OCI-LY3 (cell line): ENCODE measurements at regions not wholly inside any gene's neighbourhood (a gene's known extent, or its start where the extent isn't known, plus 50 kb on each side); places are given as distances from the start of the nearest gene placed in this dataset.

Source experiments
- H2AFZ ChIP-seq: fragments of 200-600, 300-600 bp; shearing (Covaris generic); 2 replicates; pipeline ENCODE4 v1.6.0; 2014; ENCODE audit warnings: antibody characterized with exemption, low read depth, low read length
- H3K27ac ChIP-seq: fragments of 200-600, 300-600 bp; sonication (generic); 2 replicates; pipeline ENCODE4 v1.5.1; 2014; ENCODE audit warnings: mild to moderate bottlenecking, low read length, moderate library complexity, mixed read lengths
- H3K27me3 ChIP-seq: fragments of 200-600, 300-600 bp; sonication (generic); 2 replicates; pipeline ENCODE4 v1.6.1; 2014; ENCODE audit warnings: low read depth, low read length, mixed read lengths
- H3K36me3 ChIP-seq: fragments of 200-600, 300-600 bp; sonication (generic); replicated peaks from 2 replicates; pipeline ENCODE3; 2014; ENCODE audit warnings: low read depth, low read length, mixed read lengths
- H3K4me1 ChIP-seq: fragments of 300-600, 200-600 bp; sonication (generic); 2 replicates; pipeline ENCODE4 v1.6.1; 2014; ENCODE audit warnings: low read length, mixed read lengths
- H3K4me2 ChIP-seq: fragments of 200-600, 300-600 bp; sonication (generic); 2 replicates; pipeline ENCODE4 v1.6.1; 2014; ENCODE audit warnings: low read length, mixed read lengths
- H3K4me3 ChIP-seq: fragments of 300-600, 200-600 bp; sonication (generic); 2 replicates; pipeline ENCODE4 v1.5.1; 2014; ENCODE audit warnings: antibody characterized with exemption, mild to moderate bottlenecking, low read length, moderate library complexity
- H3K79me2 ChIP-seq: fragments of 300-600, 200-600 bp; shearing (Covaris generic); 2 replicates; pipeline ENCODE4 v1.6.1; 2014; ENCODE audit warnings: mild to moderate bottlenecking, low read length, mixed read lengths
- H3K9ac ChIP-seq: fragments of 300-600, 200-600 bp; shearing (Covaris generic); 2 replicates; pipeline ENCODE4 v1.6.0; 2014; ENCODE audit warnings: mild to moderate bottlenecking, low read length, moderate library complexity
- H3K9me3 ChIP-seq: fragments of 200-600, 300-600 bp; shearing (Covaris generic); 2 replicates; pipeline ENCODE4 v1.6.1; 2014; ENCODE audit warnings: low read length, mixed read lengths; ENCODE audit not compliant: insufficient read depth
- H4K20me1 ChIP-seq: fragments of 200-600, 300-600 bp; sonication (generic); 2 replicates; pipeline ENCODE4 v1.6.1; 2016; ENCODE audit warnings: low read length, mixed read lengths; ENCODE audit not compliant: insufficient read depth
- EZH2phosphoT487 ChIP-seq: fragments of 200-600 bp; shearing (Covaris generic); IDR thresholded peaks from 2 replicates; pipeline ENCODE4 v1.6.1; 2018; ENCODE audit warnings: antibody characterized with exemption, mixed run types, low read depth
- TF ChIP-seq, protein P1 (sequence below): fragments of 200-600, 300-600 bp; sonication (generic); IDR thresholded peaks from 2 replicates; pipeline ENCODE4 v1.5.1; 2014; ENCODE audit warnings: antibody characterized with exemption, low read length, low read depth

DNA sequence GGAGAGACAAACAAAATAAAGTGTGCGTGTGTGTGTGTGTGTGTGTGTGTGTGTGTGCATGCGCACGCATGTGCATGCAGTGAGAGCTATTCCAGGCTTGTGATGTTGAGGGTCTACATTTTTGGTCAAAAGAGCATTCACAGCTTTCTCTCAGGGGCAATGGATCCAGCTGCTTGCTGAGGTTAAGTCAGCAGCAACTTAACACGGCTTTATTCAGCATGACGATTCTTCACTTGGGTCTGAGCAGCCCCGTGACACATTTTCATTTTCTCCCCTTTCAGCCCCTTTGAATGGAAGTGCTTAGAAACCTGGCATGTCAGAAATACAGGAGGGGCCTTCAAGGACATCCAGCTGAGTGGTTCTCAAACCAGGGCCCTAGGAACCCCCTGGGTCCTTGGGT, 66.4 kb upstream of the MED9 start:
- peaks cover 24% of the 10 kb centered on the region for H3K4me1 ChIP-seq
- H3K4me2 ChIP-seq = no peak overlapping the region
- H3K9ac ChIP-seq = no peak overlapping the region
- H2AFZ ChIP-seq = no peak overlapping the region
- H3K27ac ChIP-seq = no peak overlapping the region
- H4K20me1 ChIP-seq = no peaks in the 10 kb centered on the region
- H3K4me3 ChIP-seq = no peak overlapping the region
- 0 out of 2 replicates have a peak, but pooled peaks cover 5% of the 10 kb centered on the region for H3K9me3 ChIP-seq
- H3K36me3 ChIP-seq = no peaks in the 10 kb centered on the region
- H3K79me2 ChIP-seq = no peaks in the 10 kb centered on the region
- no peaks in the 10 kb centered on the region for H3K27me3 ChIP-seq
- TF ChIP-seq EZH2phosphoT487 = no peak
- TF ChIP-seq, protein P1, sequence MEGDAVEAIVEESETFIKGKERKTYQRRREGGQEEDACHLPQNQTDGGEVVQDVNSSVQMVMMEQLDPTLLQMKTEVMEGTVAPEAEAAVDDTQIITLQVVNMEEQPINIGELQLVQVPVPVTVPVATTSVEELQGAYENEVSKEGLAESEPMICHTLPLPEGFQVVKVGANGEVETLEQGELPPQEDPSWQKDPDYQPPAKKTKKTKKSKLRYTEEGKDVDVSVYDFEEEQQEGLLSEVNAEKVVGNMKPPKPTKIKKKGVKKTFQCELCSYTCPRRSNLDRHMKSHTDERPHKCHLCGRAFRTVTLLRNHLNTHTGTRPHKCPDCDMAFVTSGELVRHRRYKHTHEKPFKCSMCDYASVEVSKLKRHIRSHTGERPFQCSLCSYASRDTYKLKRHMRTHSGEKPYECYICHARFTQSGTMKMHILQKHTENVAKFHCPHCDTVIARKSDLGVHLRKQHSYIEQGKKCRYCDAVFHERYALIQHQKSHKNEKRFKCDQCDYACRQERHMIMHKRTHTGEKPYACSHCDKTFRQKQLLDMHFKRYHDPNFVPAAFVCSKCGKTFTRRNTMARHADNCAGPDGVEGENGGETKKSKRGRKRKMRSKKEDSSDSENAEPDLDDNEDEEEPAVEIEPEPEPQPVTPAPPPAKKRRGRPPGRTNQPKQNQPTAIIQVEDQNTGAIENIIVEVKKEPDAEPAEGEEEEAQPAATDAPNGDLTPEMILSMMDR = no peak

DNA sequence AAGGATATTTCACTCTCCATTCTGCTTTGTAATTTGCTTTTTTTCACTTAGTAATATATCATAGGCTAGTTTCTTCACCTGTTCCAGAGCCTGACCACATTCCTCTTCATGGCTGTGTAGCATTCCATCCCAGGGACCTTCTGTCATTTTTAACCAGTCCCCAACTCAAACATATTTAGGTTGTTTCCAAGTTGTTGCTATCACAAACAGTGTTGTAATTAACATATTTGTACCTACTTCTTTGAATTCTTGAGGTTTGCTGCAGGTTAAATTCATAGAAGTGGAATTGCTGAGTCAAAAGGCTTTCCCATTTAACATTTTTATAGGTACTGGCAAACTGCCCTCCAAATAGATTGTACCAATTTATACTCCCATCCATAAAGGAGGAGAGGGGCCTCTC, 65.1 kb upstream of the MED9 start:
- Histone ChIP-seq H3K27ac (no peak overlapping the region), H3K79me2 (no peaks in the 10 kb centered on the region), H3K9ac (no peak overlapping the region), H4K20me1 (no peaks in the 10 kb centered on the region), H3K27me3 (no peaks in the 10 kb centered on the region), H3K4me3 (no peak overlapping the region), H3K4me2 (no peak overlapping the region), H3K9me3 (0 out of 2 replicates have a peak, but pooled peaks cover 5% of the 10 kb centered on the region), H3K36me3 (no peaks in the 10 kb centered on the region), H2AFZ (no peak overlapping the region), H3K4me1 (peaks cover 30% of the 10 kb centered on the region)
- TF ChIP-seq, protein P1 = no peak
- no peak for TF ChIP-seq EZH2phosphoT487

DNA sequence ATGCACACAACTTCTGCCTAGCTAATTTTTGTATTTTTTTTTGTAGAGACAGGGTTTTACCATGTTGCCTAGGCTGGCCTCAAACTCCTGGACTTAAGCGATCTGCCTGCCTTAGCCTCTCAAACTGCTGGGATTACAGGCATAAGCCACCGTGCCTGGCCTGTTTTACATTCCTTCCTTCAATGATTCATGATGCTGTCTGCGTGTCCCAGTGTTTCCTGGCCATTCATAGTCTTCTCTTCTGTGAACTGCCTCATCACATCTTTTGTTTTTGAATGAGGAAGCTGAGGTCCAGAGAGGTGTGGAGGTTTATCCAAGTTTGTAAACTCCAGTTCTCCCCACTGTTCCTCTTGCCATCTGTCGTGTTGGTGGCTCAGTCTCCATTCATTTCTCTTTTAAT, 64.5 kb upstream of the MED9 start:
- Histone ChIP-seq H2AFZ (no peak overlapping the region), H3K4me2 (no peak overlapping the region), H3K9ac (no peak overlapping the region), H3K27ac (no peak overlapping the region), H3K9me3 (0 out of 2 replicates have a peak, but pooled peaks cover 5% of the 10 kb centered on the region), H3K27me3 (no peaks in the 10 kb centered on the region), H4K20me1 (no peaks in the 10 kb centered on the region), H3K79me2 (no peaks in the 10 kb centered on the region), H3K4me3 (no peak overlapping the region), H3K36me3 (no peaks in the 10 kb centered on the region), H3K4me1 (peaks cover 30% of the 10 kb centered on the region)
- TF ChIP-seq, protein P1 = no peak
- no peak for TF ChIP-seq EZH2phosphoT487

DNA sequence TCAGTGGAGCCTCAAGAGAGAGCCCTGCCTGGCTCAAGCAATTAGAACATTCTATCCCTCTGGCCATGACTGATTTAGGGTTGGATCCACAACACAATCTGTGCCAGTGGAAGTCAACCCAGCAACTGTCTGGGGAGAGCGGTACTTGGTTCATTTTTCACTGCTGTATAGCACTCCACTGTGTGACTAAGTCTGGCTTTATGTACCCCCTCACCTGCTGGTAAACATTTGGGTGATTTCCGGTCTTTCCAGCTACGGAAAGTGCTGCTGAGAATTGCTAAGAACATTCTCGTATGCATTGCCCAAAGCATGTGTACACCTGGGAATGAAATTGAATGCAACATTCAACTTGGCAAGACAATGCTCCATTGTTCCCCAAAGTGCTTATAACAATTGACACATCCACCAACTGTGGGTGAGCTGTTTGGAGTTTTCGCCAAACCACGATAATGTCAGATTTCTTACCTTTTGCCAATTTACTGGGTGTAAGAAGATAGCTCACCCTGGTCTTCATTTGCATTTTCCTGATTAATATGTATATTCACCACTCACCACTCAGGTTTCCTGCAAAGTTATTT, 63.5 kb upstream of the MED9 start:
- 0 out of 2 replicates have a peak overlapping the region, but pooled peaks have one; percentile 81 for H3K9ac ChIP-seq
- no peak for TF ChIP-seq EZH2phosphoT487
- TF ChIP-seq, protein P1 = no peak
- H3K4me2 ChIP-seq = peak overlapping the region; percentile 99
- no peaks in the 10 kb centered on the region for H3K36me3 ChIP-seq
- peaks cover 30% of the 10 kb centered on the region for H3K4me1 ChIP-seq
- 0 out of 2 replicates have a peak overlapping the region, but pooled peaks have one; percentile 81 for H2AFZ ChIP-seq
- no peaks in the 10 kb centered on the region for H3K79me2 ChIP-seq
- H4K20me1 ChIP-seq = no peaks in the 10 kb centered on the region
- 0 out of 2 replicates have a peak, but pooled peaks cover 5% of the 10 kb centered on the region for H3K9me3 ChIP-seq
- peak overlapping the region; percentile 79 for H3K4me3 ChIP-seq
- H3K27ac ChIP-seq = peak overlapping the region; percentile 91
- no peaks in the 10 kb centered on the region for H3K27me3 ChIP-seq
